ENCODE measurements at regions not wholly inside any gene's neighbourhood (a gene's known extent, or its start where the extent isn't known, plus 50 kb on each side); places are given as distances from the start of the nearest gene placed in this dataset.

DNA sequence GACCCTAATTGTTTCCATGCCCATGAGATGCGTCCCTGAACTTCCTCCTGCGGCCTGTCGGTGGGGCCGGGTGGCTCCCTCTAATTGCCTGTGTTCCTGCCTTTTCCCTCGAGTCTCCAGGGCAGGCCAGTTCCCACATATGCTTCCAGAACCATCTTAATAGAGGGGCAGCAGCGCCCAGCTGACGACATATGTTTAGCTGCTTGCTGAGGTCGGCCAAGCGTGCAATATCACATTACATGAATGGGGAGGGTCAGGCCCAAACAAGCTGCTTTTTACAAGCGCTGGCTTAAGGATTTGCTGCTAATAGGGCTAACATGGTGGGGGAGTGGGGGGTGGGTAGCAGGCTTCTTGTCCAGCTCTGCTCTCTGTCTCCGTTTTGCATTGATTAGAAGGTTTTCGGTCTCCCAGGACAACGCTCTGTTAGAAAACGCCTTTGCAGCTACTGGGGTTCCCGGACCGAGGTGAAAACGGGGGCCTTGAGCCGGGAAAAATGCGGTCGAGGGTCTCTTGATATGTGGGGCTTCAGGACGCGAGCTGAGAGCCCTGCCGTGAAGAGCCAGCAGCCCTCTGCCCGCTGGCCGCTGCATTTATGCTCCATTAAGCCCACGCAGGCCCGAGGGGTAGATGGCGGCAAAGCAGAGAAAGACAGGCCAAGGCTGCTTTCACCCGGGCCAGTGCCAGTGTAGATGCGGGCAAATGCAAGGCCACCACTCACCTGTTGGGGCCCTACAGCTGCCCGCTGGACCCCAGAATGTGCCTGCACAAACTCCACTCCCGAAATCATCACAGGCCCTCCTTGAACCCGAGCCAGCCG lies 308.5 kb downstream of the BMP7 start:
- no peak for DNase-seq (ENCODE audit: low read depth in 2 of 2)

DNA sequence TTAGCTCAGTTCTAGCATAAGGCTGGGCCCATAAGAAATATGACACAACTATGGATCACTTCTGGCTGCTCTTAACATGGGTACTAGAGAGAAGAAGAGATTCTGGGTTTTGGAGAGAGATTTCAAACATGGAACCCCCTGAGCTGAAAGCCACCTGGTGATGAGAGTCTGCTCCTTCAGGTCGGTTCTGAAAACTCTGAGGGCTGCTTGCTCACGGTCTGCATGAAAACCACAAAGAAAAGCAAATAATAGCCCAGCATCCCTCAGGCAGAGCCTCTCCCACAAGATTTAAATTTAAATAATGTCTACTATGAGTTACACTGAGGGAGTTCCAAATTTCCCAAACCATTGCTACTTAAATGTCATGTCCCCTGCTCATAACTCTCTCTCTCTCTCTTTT lies 301.5 kb downstream of the BMP7 start:
- no peak for DNase-seq (ENCODE audit: low read depth in 2 of 2)

GRCh38 chr20:56967916-56968315 lies 298.5 kb downstream of the BMP7 start:
- DNase-seq (ENCODE audit: low read depth in 2 of 2): no peak

DNA sequence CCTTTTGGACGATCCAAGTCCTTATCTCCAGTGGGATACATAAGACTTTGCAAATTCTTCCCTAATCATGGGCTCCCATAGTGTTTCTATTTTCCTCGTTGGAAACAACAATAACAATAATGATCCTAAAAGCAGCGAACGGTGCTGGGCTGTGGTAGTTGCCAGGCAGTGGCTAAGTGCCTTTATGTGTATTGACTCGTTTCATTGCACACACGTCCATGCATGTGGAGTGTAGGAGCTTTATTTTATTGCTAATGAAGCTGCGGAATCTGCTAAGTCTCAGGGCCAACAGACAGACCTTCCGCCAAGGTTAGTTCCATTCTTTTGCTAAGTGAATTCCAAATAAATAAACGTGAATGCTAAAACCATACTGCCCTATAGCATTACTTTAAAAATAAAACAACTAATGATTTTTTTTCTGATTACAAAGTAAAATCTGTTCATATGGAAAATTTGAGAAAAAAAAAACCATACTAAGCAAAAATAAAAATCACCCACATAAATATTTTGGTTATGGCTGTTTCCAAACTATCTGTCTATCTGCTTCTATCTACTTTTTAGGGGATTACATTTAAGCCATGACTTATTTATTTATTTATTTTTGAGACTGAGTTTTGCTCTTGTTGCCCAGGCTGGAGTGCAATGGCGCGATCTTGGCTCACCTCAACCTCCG lies 297.9 kb downstream of the BMP7 start:
- DNase-seq (ENCODE audit: low read depth in 2 of 2): no peak

DNA sequence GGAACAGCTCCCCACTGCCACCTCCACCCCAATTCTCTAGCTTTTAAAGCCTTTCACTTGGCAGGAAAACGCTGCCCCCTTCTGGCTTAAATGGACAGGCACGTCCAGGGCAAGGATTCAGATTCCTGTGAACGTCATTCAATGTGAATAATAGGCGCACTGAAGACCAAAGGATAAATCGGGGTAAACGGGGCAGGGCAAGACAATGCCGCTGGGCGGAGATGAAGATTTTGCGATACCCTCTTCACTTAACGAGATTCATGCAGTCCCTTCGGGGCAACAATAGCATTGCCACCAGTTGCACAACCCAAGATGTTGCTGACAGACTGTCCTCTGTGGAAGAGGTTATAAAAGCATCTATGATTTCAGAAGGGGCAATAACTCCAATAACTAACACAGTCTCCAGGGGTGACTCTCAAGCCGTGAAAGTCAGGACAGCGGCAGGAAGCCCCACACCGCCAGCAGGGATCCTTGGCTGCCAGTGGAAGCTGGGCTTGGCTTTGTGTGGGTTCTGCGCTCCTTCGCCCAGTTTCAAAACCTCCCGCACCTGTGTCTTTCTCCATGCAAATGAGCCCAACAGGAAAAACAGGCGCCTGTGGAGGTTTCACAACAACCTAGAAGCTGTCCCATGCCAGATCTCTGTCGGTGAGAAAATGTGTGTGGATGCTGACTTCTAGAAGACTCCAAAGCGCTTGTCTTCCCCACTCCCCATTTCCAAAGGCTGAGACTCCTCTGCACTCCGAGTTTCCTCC lies 291.8 kb downstream of the BMP7 start:
- DNase-seq (ENCODE audit: low read depth in 2 of 2): no peak

DNA sequence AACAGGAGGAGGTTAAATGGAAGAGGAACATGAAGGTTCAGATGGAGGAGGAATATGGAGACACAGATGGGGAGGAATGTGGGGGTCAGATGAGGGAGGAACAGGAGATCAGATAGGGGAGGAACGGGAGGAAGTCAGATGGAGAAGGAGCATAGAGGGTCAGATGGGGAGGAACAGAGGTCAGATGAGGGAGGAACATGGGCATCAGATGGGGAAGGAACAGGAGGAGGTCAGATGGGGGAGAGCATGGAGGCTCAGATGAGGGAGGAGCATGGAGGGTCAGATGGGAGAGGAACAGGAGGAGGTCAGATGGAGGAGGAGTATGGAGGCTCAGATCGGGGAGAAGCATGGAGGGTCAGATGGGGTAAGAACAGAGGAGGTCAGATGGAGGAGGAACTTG lies 290.6 kb downstream of the BMP7 start:
- no peak for DNase-seq (ENCODE audit: low read depth in 2 of 2)

DNA sequence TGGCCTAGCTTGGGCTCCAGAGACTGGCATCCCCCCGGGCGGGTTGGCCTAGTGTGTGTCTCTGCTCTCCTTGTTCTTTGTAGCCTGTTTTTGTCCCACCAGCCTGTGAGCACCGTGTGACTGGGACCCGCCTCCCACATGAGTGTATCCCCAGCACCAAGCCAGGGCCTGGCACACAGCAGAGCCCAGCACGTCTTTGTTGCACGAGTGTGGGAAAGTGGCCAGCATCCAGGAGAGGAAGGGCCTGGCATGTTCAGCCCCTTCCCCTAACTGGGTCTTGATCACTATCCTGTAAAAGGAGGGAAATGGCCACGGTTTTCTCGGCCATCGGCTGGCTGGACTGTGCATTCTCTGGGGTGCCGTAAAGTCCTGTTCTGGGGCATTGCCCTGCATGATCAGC lies 290.1 kb downstream of the BMP7 start:
- no peak for DNase-seq (ENCODE audit: low read depth in 2 of 2)

DNA sequence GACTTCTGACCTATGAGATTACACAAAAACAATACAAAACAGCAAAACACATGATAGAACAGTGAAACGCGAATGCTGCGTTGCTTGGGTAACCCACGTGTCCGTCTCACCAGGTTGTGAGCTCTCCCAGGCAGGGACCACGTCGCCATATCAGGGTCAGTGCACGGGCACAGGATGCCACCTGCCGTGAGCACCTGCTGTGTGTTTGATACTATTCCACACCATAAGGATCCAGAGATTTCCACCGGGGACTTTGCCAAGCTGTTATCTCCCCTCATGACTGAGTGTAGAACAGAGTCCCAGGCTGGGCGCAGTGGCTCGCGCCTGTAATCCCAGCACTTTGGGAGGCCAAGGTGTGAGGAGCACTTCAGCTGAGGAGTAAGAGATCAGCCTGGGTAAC lies 288.0 kb downstream of the BMP7 start:
- DNase-seq (ENCODE audit: low read depth in 2 of 2): no peak

GRCh38 chr20:56979125-56979524 lies 287.3 kb downstream of the BMP7 start:
- DNase-seq (ENCODE audit: low read depth in 2 of 2): no peak

- no peak for DNase-seq (ENCODE audit: low read depth in 2 of 2)
These were observed 285.1 kb downstream of the BMP7 start for GRCh38 chr20:56981301-56981700.

GRCh38 chr20:56983813-56984212 lies 282.6 kb downstream of the BMP7 start:
- no peak for DNase-seq (ENCODE audit: low read depth in 2 of 2)

DNA sequence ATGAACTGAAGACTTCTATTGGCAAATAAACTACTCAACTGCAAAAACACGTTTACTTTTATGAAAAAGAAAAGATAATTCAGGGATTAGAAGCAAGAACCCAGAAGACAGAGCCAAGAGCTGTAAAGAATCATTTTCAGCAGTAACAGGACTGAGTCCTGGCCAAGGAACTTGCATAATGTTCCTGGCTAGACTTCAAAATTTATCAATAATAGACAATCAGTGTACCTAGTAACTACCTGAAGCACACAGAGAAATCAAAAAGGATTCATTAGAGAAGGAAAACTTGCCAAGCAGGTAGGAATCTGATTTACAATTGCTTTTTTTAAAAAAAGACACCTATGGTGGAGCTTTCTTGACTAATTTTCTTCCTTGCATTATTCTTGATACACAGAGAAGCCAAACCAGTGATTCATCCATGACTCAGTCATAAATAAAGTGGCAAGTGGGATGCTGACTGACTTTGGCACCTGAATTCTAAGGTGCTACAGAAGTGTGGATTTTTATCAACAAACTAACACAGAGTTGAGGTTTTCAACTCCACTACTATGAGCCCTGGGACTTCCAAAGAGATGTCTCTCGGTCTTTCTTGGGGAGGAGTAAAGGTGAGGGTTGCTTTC lies 281.3 kb downstream of the BMP7 start:
- no peak for DNase-seq (ENCODE audit: low read depth in 2 of 2)

GRCh38 chr20:56986476-56986875 lies 280.0 kb downstream of the BMP7 start:
- no peak for DNase-seq (ENCODE audit: low read depth in 2 of 2)

DNA sequence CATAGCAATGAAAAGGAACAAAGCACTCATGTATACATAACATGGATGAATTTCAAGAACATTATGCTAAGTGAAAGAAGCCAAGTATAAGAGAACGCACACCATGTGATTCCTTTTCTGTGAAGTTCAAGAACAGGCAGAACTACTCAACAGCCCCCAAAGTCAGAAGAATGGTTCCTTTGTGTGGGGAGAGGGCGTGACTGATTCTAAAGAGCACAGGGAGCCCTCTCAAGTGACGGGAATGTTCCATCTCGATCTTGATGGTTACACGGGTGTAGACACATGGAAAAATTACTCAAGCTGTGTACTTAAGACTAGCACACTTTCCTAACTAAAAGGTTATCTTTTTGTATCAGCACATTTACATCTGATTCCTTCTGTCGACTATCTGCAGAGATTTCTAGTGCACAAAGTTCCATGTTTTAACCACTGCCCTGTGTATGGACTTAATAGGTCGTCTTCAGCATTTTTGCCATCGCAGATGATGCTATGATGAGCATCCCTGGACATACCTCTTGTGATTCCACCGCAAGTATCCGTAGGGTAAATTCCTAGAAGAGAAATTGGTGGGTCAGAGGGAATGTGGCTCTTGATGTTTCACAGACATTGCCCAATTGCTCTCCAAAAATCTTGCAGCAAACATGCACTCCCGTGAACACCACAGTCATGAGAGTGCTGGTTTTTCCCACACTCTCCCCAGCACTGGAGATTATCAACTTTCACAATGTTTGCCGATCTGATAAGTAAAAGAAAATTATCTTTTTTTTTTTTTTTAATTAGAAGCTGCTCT lies 279.3 kb downstream of the BMP7 start:
- no peak for DNase-seq (ENCODE audit: low read depth in 2 of 2)

DNA sequence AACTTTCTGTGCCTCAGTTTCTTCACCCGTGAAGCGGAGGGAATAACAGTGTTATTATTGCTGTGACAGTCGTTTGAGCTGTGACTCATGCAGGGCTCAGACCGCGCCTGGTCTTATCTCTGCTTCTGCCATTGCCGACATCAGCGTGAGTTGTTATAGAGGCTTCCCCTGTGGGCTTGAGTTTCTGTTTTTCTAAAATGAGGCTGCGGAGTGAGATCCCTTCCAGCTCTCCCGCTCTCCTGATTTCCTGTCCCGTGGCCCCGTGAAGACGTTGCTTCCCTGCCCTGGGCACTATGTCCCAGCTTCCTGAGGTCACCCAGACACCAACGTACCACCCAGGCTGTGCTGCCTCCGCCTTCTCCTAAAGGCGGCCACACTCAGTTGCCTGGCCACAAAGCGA lies 278.5 kb downstream of the BMP7 start:
- DNase-seq (ENCODE audit: low read depth in 2 of 2): no peak

- DNase-seq (ENCODE audit: low read depth in 2 of 2): no peak
These were observed 278.0 kb downstream of the BMP7 start for GRCh38 chr20:56988446-56988845.

DNA sequence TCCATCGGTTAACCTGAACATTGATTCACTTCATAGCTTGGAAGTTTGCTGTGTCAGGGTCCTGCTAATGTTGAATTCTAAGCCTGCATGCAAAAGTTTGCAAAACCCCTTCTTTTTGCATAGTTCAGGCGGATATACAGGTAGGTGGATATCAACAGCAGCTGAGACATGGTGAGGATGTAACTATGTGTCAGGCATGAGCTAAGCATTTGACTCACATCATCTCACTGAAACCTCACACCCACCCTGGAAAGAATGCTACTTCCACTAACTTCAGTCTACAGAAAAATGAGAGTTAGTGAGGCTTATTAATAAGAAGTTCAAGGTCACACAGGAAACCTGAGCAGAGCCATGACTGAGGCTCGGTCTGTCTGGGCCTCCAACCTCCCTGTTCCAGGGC lies 276.9 kb downstream of the BMP7 start:
- DNase-seq (ENCODE audit: low read depth in 2 of 2): no peak

DNA sequence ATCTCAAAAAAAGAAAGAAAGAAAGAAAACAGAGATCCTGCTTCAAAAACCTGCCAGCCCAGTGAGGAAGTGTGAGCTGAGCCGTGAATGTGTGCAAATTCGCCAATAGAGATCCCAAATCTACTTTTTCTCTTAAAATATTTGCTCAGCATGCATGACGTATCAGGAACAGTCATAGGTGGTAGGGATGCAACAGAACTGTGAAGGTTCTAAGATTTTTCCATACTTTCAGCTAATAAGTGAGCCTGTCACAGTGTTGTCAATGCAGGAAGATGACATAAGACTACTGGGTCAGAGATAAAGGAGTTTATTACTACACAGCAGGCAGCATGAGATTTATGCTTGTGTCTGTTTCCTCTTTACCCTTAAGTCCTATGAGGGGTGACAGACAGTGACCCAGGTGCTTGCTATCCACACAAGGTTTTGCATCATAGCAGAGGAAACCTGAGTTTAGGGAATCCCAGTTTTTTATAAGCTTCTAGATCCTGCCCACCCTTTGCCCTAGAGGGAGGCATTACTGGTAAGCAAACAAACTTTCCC lies 273.4 kb downstream of the BMP7 start:
- no peak for DNase-seq (ENCODE audit: low read depth in 2 of 2)

GRCh38 chr20:56994006-56994405 lies 272.4 kb downstream of the BMP7 start:
- no peak for DNase-seq (ENCODE audit: low read depth in 2 of 2)

GRCh38 chr20:56995149-56995548 lies 271.3 kb downstream of the BMP7 start:
- no peak for DNase-seq (ENCODE audit: low read depth in 2 of 2)

- DNase-seq (ENCODE audit: low read depth in 2 of 2): no peak
These were observed 270.8 kb downstream of the BMP7 start for GRCh38 chr20:56995635-56996075.

Measured in stimulated activated CD8-positive, alpha-beta memory T cell treated with anti-CD3 and anti-CD28 coated beads, Interleukin-15, amount 100 ng/mL, for 48 hours (primary cell).